ENCODE measurements at regions not wholly inside any gene's neighbourhood (a gene's known extent, or its start where the extent isn't known, plus 50 kb on each side); places are given as distances from the start of the nearest gene placed in this dataset.

- no peak for DNase-seq (ENCODE audit: low spot score)
- H3K27ac ChIP-seq (ENCODE audit: extremely low read length, insufficient read depth, low read length): no peak overlapping the region
- intact Hi-C loops (cut with micrococcal nuclease; ENCODE audit: unreplicated experiment): no loop called here
- ChIA-PET POLR2A (no interaction called here), CTCF (ENCODE audit: low intra/inter-chr PET ratio, low total read pairs) (no interaction called here)
- no peak for ATAC-seq
- no peak for FAIRE-seq
- no peak overlapping the region for H3K9ac ChIP-seq (ENCODE audit: insufficient read depth, low read depth, low read length)
- H3K9me3 ChIP-seq (ENCODE audit: low read length): no peaks in the 10 kb centered on the region
- H3K27me3 ChIP-seq (ENCODE audit: control insufficient read depth in 1 of 2, insufficient read depth in 2 of 2, low read length in 2 of 2): peaks cover 17 to 67% of the 10 kb centered on the region in 2 experiments
- no peak overlapping the region for H3K4me3 ChIP-seq (replicated peaks in 1 of 3; ENCODE audit: insufficient read depth in 1 of 3, low read depth in 2 of 3, low read length in 3 of 3)
- no peaks in the 10 kb centered on the region for H4K20me1 ChIP-seq (ENCODE audit: insufficient read depth, low read length)
- TF ChIP-seq, protein P1, sequence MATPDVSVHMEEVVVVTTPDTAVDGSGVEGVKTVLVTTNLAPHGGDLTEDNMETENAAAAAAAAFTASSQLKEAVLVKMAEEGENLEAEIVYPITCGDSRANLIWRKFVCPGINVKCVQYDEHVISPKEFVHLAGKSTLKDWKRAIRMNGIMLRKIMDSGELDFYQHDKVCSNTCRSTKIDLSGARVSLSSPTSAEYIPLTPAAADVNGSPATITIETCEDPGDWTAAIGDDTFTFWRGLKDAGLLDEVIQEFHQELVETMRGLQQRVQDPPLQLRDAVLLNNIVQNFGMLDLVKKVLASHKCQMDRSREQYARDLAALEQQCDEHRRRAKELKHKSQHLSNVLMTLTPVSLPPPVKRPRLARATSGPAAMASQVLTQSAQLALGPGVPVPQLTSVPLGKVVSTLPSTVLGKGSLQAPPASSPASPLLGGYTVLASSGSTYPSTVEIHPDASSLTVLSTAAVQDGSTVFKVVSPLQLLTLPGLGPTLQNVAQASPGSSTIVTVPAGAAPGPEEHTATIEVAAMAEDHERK (CRISPR knock-in tag; IDR thresholded peaks at IDR 0.05; ENCODE audit: low read depth): no peak
- no peak for TF ChIP-seq KLF11 (CRISPR knock-in tag; IDR thresholded peaks at IDR 0.05)
- no peak for TF ChIP-seq CREB1 (IDR thresholded peaks at IDR 0.05)
- no peak for TF ChIP-seq CREB1 (CRISPR knock-in tag; IDR thresholded peaks at IDR 0.05)
- no peak for TF ChIP-seq ZNF432 (CRISPR knock-in tag; IDR thresholded peaks at IDR 0.05; ENCODE audit: borderline replicate concordance)
- no peak for TF ChIP-seq SSRP1 (CRISPR knock-in tag; IDR thresholded peaks at IDR 0.05)
- TF ChIP-seq ZNF530 (CRISPR knock-in tag; IDR thresholded peaks at IDR 0.05; ENCODE audit: low read depth): no peak
- TF ChIP-seq ZNF567 (CRISPR knock-in tag; IDR thresholded peaks at IDR 0.05; ENCODE audit: borderline replicate concordance): no peak
- no peak for TF ChIP-seq RARA (CRISPR knock-in tag; IDR thresholded peaks at IDR 0.05)
- TF ChIP-seq ATF2 (CRISPR knock-in tag; IDR thresholded peaks at IDR 0.05): no peak
- no peak for TF ChIP-seq ZNF224 (CRISPR knock-in tag; IDR thresholded peaks at IDR 0.05)
- TF ChIP-seq SMAD3 (CRISPR knock-in tag; IDR thresholded peaks at IDR 0.05): no peak
- no peak for TF ChIP-seq ZNF383 (CRISPR knock-in tag; IDR thresholded peaks at IDR 0.05; ENCODE audit: borderline replicate concordance)
- TF ChIP-seq ZNF382 (CRISPR knock-in tag; IDR thresholded peaks at IDR 0.05; ENCODE audit: borderline replicate concordance): no peak
- no peak for TF ChIP-seq ZNF335 (CRISPR knock-in tag; IDR thresholded peaks at IDR 0.05)
- TF ChIP-seq CREB3 (CRISPR knock-in tag; IDR thresholded peaks at IDR 0.05): no peak
- TF ChIP-seq ZNF430 (CRISPR knock-in tag; IDR thresholded peaks at IDR 0.05): no peak
- in situ Hi-C loops (cut with HindIII; ENCODE audit: extremely low pct_ligation_motif_present, low pct_unique_long_range_greater_than_20kb): no loop called here
- no peak overlapping the region for H2AFZ ChIP-seq (ENCODE audit: low read length)
- H3K4me2 ChIP-seq (ENCODE audit: low read depth, low read length): no peak overlapping the region
- H3K4me1 ChIP-seq (ENCODE audit: insufficient read depth, low read length): no peaks in the 10 kb centered on the region
- H3K79me2 ChIP-seq (ENCODE audit: insufficient read depth, low read length): no peaks in the 10 kb centered on the region
- BruUV-seq (replicated peaks): no TSS peak
- H3K36me3 ChIP-seq (replicated peaks in 1 of 2; ENCODE audit: control insufficient read depth in 1 of 2, insufficient read depth in 2 of 2, low read length in 2 of 2): no peaks in the 10 kb centered on the region
- WGBS (ENCODE audit: low lambda C conversion rate): 56% methylated on average over 14 of the region's 24 CpGs
Measured at GRCh38 chr22:48515571-48516200, 1312.0 kb downstream of the BRD1 start.

All from HepG2 (cell line).